Cardiac fibroblast (primary cell): ENCODE measurements at regions not wholly inside any gene's neighbourhood (a gene's known extent, or its start where the extent isn't known, plus 50 kb on each side); places are given as distances from the start of the nearest gene placed in this dataset.
A peak's percentile ranks its signal among the peaks of the same experiment; 100 is the strongest.

Experiments used
- DNase-seq, 2 donors: peaks; one replicate each; pipeline versions ENCODE4 v3.0.0 to v3.0.0-alpha.2; 2010; ENCODE audit warnings: low read depth in 2 of 2
- H3K4me3 ChIP-seq, 2 donors: replicated peaks in 1 of 2; 1 replicate in 1 of 2; 2 replicates in 1 of 2; pipeline ENCODE4 v1.5.1; 2011; ENCODE audit warnings: low read depth in 2 of 2, low read length in 2 of 2, mild to moderate bottlenecking in 2 of 2, moderate library complexity in 1 of 2
- TF ChIP-seq, protein P1 (sequence below): IDR thresholded peaks from one replicate; pipeline ENCODE4 v1.5.1; 2011; ENCODE audit warnings: low read depth, mild to moderate bottlenecking, low read length, inconsistent platforms

DNA sequence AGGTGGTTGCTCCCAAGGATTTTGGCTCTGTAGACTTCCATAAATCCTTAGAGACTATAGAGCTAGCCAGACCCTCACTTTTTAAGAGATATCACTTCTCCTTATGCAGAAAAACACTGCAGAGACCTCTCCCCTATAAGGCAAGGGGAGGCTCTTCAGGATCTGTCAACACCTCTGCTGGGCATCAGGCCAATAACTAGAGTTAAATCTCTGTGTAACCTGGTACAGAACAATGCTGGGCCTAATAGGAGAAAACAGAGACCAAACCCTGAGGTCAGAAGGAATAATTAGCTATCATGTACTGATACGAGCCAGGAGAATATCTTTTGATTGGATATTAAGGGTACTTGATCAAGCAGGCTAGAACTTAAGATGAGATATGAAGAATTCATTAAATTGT, 358.5 kb downstream of the TBC1D4 start:
- TF ChIP-seq, protein P1, sequence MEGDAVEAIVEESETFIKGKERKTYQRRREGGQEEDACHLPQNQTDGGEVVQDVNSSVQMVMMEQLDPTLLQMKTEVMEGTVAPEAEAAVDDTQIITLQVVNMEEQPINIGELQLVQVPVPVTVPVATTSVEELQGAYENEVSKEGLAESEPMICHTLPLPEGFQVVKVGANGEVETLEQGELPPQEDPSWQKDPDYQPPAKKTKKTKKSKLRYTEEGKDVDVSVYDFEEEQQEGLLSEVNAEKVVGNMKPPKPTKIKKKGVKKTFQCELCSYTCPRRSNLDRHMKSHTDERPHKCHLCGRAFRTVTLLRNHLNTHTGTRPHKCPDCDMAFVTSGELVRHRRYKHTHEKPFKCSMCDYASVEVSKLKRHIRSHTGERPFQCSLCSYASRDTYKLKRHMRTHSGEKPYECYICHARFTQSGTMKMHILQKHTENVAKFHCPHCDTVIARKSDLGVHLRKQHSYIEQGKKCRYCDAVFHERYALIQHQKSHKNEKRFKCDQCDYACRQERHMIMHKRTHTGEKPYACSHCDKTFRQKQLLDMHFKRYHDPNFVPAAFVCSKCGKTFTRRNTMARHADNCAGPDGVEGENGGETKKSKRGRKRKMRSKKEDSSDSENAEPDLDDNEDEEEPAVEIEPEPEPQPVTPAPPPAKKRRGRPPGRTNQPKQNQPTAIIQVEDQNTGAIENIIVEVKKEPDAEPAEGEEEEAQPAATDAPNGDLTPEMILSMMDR: no peak
- H3K4me3 ChIP-seq: no peak overlapping the region
- DNase-seq: no peak

DNA sequence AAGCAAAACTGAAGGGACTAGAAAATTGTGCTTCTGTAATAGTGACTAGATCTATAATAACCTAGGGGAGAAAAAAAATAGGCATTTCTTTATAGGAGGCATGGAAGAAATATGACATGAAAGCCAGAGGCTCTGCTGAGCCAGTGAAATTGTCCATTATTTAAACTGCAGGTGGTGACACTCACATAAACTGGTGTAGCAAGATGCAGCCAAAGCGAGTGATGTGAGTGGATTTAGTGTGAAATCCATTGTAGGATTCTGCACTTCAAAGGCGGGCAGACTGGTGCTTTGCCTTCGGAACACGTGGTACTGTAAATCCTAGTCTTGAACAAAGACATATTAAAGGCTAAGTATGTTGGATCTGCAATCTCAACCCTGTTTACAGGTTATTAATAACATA, 361.9 kb downstream of the TBC1D4 start:
- no peak overlapping the region for H3K4me3 ChIP-seq
- no peak for DNase-seq
- TF ChIP-seq, protein P1: no peak

DNA sequence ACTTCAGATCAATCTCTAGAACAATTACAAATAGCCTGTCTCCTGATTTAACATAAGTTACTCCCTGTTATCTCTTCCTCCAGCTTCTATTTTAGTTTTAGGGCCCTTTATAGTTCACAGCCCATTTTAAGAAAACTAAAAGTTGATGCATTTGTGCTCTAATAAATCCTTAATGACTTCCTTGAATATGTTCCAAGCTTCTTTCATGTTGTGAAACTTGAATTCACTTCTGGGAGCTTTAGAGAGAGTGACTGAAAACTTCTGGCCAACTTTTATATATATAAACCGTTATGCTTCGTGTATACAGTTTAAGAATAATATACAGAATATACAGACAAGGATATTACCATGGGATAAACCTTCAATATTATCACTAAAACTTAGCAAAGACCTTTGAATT, 366.8 kb downstream of the TBC1D4 start:
- TF ChIP-seq, protein P1: no peak
- H3K4me3 ChIP-seq: no peak overlapping the region
- no peak for DNase-seq

DNA sequence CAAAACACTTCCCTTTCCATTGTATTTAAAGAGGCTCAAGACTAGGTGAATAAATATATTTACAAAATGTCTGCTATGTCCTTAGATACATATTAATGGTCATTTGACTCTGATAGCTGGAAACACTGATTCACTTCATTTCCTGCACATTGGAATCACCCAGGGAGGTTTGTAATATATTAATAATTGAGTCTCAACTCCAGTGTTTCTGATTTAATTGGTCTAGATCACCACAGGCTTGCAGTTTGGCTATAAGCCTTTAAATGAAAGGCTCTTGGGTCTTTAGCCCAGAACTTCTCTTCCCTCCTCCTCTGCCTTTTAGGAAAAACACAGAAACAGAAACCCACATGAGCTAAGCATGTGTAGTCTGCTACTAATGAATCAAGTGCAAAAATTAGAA, 378.0 kb downstream of the TBC1D4 start:
- no peak overlapping the region for H3K4me3 ChIP-seq
- TF ChIP-seq, protein P1: no peak
- no peak for DNase-seq

DNA sequence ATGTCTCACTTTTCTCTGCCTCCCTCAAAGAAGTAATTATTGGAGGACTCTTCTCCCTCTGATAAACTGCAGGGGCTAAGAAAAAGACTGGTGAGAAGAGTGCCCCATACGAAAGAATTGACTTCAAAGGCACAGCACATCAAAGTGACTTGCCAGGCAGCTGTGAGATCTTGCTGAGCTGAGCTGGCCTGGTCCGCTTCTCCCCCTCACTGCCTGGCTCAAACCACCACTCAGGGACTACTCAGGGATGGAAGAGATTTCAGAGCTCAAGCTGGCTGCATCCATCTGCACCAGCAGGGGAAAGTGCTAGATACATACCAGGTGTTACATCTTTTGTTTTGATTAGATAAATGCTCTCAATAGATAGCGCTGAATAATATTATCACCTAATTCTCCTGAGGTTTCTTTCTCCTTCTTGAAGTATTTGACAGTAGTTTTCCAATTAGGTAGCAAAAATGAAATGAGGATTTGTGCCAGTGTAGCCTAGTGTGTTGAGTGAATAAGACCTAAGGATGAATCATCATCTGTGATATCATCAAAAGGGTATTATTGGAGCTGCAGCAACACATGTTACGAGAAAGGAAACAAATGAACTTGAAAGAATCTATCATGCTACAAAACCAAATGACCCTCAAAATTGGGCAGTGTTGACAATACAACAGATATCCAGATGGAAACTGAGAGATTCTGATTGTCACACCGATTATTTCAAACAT, 379.8 kb downstream of the TBC1D4 start:
- TF ChIP-seq, protein P1: no peak
- DNase-seq: peak in 1 of 2 donors; percentile 65
- H3K4me3 ChIP-seq: no peak overlapping the region

DNA sequence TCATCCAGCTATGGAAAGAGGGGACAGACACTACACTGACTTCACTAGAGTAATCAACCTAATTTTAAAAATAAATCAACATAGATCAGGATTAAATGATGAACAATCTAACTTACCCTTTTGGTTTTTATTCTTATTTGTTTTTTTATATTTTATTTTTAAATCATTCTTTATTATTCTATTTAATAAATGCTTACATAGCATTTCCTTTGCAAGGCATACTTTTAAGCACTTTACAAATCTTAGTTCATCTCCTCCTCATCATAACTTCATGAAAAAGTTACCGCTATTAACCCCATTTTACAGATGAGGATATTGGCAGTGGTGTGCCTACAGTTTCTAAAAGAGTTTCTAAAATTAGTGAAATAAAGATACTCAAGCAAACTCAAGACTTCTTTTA, 380.6 kb downstream of the TBC1D4 start:
- TF ChIP-seq, protein P1: no peak

DNA sequence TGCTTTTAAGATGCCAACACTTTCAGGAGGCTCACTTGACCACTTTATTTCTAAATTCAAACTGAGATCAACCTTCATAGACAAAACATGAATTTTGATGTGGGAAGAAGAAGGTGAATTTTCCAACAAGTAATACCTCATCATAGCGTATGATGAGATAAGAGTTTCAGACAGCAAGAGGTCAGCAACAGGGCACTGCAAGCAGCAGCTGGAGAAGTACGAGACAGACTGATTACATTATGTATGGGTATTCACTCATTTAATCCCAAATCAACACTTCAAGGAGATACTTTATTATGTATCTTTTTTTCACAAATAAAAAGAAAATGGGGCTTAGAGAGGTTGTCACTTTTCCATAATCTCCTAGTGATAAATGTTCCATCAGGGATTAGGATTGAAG, 389.8 kb downstream of the TBC1D4 start:
- H3K4me3 ChIP-seq: no peak overlapping the region
- TF ChIP-seq, protein P1: no peak
- DNase-seq: no peak

More for the DNA sequence above, 380.6 kb downstream of the TBC1D4 start:
- no peak for DNase-seq
- no peak overlapping the region for H3K4me3 ChIP-seq
